ENCODE measurements at regions not wholly inside any gene's neighbourhood (a gene's known extent, or its start where the extent isn't known, plus 50 kb on each side); places are given as distances from the start of the nearest gene placed in this dataset.

DNA sequence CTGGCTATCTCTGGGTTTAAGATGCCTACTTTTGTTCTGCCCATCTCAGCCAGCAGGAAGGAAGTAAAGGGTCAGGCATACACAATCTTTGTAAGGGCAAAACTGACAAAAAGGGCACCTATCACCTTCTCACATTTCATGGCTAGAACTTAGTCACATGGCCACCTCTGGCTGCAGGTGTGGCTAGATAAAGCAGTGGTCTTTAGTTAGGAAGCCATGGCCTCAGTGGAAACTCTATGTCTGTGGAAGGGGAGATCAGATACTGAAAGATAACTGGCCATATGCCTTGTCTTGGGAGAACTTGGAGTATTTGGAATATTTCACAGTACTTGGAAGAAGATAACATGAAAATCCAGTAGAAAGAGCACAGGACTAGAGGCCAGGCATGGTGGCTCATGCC lies 80.7 kb upstream of the TBL1XR1 start:
- DNase-seq (ENCODE audit: low spot score) (no peak), ATAC-seq (ENCODE audit: low FRiP score) (no peak)
- TF ChIP-seq, protein P1, sequence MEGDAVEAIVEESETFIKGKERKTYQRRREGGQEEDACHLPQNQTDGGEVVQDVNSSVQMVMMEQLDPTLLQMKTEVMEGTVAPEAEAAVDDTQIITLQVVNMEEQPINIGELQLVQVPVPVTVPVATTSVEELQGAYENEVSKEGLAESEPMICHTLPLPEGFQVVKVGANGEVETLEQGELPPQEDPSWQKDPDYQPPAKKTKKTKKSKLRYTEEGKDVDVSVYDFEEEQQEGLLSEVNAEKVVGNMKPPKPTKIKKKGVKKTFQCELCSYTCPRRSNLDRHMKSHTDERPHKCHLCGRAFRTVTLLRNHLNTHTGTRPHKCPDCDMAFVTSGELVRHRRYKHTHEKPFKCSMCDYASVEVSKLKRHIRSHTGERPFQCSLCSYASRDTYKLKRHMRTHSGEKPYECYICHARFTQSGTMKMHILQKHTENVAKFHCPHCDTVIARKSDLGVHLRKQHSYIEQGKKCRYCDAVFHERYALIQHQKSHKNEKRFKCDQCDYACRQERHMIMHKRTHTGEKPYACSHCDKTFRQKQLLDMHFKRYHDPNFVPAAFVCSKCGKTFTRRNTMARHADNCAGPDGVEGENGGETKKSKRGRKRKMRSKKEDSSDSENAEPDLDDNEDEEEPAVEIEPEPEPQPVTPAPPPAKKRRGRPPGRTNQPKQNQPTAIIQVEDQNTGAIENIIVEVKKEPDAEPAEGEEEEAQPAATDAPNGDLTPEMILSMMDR (IDR thresholded peaks at IDR 0.05), result no peak

DNA sequence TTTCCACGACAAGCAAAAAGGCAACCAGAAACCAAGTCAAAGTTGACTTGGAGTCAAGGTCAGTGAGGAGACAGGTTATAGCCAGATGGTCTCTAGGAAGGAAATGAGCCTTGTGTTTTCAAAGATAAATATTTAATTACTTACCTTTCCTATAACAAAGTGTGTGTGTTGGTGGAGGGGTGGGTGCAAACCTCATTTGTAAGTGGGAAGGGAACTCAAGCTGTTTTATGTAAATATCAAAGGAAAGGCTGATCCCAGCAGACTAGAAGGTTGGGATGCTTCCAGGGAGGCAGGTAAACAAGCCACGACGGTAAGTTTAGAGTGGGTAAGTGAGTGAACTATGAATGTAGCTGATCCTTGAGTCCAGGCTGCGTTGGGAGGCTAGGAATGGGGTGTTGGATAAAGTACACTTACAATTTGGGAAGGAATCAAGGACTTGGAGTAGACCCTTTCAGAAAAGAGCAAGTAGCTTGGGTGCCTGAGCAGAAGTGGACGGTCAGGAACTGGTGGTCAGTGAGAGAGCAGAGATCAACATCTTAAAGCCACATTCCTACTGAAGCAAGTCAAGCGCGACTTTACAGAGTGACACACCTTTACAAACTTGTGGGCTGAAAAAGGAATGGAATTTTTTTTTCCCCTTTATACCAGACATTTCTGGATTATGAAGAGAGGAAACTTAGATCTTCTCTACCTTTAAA lies 82.0 kb upstream of the TBL1XR1 start:
- ATAC-seq (ENCODE audit: low FRiP score) (no peak), DNase-seq (ENCODE audit: low spot score) (no peak)
- TF ChIP-seq, protein P1 (IDR thresholded peaks at IDR 0.05), result no peak

DNA sequence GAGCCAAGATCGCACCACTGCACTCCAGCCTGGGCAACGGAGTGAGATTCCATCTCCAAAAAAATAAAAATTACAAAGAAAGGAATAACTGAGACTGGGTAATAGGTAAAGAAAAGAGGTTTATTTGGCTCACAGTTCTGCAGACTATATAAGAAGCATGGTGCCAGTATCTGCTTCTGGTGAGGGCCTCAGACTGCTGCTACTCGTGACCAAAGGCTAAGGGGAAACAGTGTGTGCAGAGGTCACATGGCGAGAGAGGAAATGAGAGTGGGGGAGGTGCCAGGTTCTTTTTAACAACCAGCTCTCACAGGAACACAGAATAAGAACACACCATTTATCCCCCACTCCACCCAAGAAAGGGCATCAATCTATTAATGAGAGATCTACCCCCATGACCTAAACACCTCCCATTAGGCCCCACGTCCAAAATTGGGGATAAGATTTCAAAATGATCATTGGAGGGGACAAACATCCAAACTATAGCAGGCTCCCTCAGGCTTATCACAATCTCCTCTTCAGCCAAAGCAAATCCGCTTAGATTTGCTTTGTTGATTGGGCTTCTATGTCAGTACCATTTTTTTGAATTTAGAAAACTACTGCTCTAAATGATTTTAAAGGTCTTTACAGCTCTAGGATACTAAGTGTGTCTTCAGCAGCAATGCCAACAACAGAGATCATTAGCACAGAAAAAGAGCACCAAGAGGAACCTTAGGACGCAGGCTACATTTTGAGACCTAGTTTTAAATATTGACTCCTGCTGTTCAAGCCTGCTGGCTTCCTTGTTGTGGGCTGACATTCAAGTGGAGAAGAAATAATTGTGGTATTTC lies 84.2 kb upstream of the TBL1XR1 start:
- TF ChIP-seq, protein P1 (IDR thresholded peaks at IDR 0.05), result no peak
- ATAC-seq (ENCODE audit: low FRiP score), result no peak
- no peak for DNase-seq (ENCODE audit: low spot score)

DNA sequence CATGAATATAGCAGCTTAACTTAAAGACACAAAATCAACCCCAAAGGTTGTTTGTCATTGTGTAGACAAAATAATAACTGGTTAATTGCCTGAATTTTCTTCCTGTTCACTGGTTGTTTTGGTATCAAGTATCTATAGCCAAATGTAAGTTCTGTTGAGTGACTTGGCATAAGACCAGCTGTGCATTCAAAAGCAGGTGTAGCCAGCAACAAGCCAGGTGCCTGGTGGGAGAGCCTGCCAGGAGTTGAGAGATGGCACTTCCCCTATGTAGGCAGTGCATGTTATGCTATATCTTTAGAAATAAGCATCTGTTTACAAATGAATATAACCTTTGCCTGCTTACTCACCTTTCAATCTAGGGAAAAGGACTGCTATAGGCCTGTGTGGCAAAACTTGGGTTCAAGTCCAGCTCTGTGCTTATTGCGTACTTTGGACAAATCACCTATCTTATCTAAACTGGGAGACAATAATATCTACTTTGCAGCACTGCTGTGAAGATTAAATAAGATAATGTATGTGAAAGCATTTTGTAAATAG lies 84.9 kb upstream of the TBL1XR1 start:
- no peak for ATAC-seq (ENCODE audit: low FRiP score)
- TF ChIP-seq, protein P1 (IDR thresholded peaks at IDR 0.05), result no peak
- DNase-seq (ENCODE audit: low spot score), result no peak

DNA sequence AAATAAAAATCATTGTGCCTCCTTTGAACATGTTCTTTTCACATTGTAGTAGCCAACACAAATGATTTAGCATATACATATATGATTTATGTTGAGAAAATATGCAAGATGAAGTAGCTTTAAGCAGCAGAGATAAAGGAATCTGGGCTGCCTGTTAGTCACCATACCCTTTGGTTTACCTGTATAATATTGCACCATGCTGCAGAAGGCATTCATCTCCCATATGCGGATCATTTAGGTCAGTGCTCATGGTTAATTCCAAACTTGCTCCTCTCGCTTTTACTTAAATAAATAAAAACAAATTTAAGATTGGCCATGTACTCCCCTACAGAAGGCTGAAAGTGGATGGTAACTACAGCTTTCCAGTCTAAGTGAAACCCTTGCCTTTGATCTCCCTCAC lies 86.7 kb upstream of the TBL1XR1 start:
- ATAC-seq (ENCODE audit: low FRiP score) (no peak), DNase-seq (ENCODE audit: low spot score) (no peak)
- TF ChIP-seq, protein P1 (IDR thresholded peaks at IDR 0.05), result no peak

DNA sequence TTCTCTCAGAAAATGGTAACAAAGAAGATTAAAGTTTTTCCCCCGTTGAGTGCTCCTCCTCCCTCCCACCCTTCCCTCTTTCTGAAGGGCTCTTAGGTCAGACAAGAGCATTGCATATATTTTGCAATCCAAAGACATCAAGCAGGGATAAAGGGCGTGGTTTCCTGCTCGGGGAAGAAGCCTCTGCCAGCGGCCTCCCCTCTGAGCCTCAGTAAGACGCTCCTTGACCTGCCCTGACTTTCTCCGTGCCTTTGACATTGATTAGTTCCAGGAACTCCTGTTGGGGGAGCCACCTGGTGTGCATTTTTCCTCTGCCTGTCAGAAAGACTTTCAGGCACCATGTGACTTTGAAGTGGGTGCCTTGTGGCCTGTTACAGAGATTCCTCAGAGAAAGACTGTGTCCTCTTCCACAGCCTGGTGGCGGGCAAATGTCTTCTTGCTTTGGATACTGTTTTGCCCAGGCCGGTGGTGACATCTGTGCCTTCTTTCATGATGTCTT lies 87.2 kb upstream of the TBL1XR1 start:
- peak; percentile 89 for ATAC-seq (ENCODE audit: low FRiP score)
- DNase-seq (ENCODE audit: low spot score), result no peak
- TF ChIP-seq, protein P1 (IDR thresholded peaks at IDR 0.05), result no peak

Measured in omental fat pad (tissue), 3 donors.